Panc1 (cell line): ENCODE measurements at regions not wholly inside any gene's neighbourhood (a gene's known extent, or its start where the extent isn't known, plus 50 kb on each side); places are given as distances from the start of the nearest gene placed in this dataset.
"Not testable (repeated sequence)": the region's sequence is repeated elsewhere in the genome, so short reads cannot be mapped to it uniquely, and the experiment has no call there.

Experiments
- ATAC-seq: fragments of 200-7000 bp; cut with Tn5 transposase; 2 replicates; pipeline ENCODE4 v1.9.1; 2020; ENCODE audit warnings: mild to moderate bottlenecking, moderate library complexity
- BruUV-seq: library from RNA; stranded (reverse); fragments of 400-500 nt; replicated peaks from 2 replicates; lab custom pipeline; 2021; lab: Mats Ljungman, UMichigan
- CTCF ChIA-PET: fragments of 300-600 bp; sonication (Branson Sonifier 250); formaldehyde crosslinking; loops from one replicate; lab custom pipeline; 2022; ENCODE audit warnings: antibody characterized with exemption; lab: Charles Lee
- POLR2A ChIA-PET: fragments of 300-600 bp; sonication (Branson Sonifier 250); formaldehyde crosslinking; loops from one replicate; lab custom pipeline; 2022; ENCODE audit warnings: antibody characterized with exemption; lab: Charles Lee
- DNase-seq: peaks from one replicate; pipeline ENCODE4 v3.0.0-alpha.2; 2010; ENCODE audit warnings: low read depth, low spot score
- H3K27ac ChIP-seq: 2 replicates; pipeline ENCODE4 v1.5.1; 2011; ENCODE audit warnings: mild to moderate bottlenecking, low read length, inconsistent platforms
- H3K27me3 ChIP-seq: fragments of 200-500 bp; sonication (Bioruptor generic); 2 replicates; pipeline ENCODE4 v1.6.0; 2014; ENCODE audit warnings: low read length, inconsistent platforms; ENCODE audit not compliant: control insufficient read depth, insufficient read depth
- H3K36me3 ChIP-seq: fragments of 200-500 bp; sonication (Bioruptor generic); 2 replicates; pipeline ENCODE4 v1.5.1; 2014; ENCODE audit warnings: inconsistent platforms, mild to moderate bottlenecking, low read length, moderate library complexity; ENCODE audit not compliant: control insufficient read depth, insufficient read depth
- H3K4me1 ChIP-seq: 2 replicates; pipeline ENCODE4 v1.5.1; 2011; ENCODE audit warnings: inconsistent platforms, mild to moderate bottlenecking, low read length, moderate library complexity; ENCODE audit not compliant: control insufficient read depth, insufficient read depth
- H3K4me3 ChIP-seq, 2 experiments: 2 replicates each; pipeline ENCODE4 v1.5.1; 2011 to 2012; ENCODE audit warnings: low read depth in 2 of 2, low read length in 2 of 2, mild to moderate bottlenecking in 2 of 2, inconsistent platforms in 1 of 2, moderate library complexity in 1 of 2
- H3K9me3 ChIP-seq: fragments of 200-500 bp; sonication (Bioruptor generic); 2 replicates; pipeline ENCODE4 v1.5.1; 2014; ENCODE audit warnings: low read depth, mild to moderate bottlenecking, inconsistent platforms, low read length, moderate library complexity; ENCODE audit not compliant: control insufficient read depth, insufficient read depth
- POLR2AphosphoS5 ChIP-seq: IDR thresholded peaks from 2 replicates; pipeline ENCODE4 v1.6.1; 2012; ENCODE audit warnings: mild to moderate bottlenecking, low read depth, low read length, moderate library complexity
- SIN3A ChIP-seq: IDR thresholded peaks from 2 replicates; pipeline ENCODE4 v1.6.1; 2012; ENCODE audit warnings: low read depth, mild to moderate bottlenecking, low read length, moderate library complexity, borderline replicate concordance; ENCODE audit not compliant: insufficient read depth
- TCF7L2 ChIP-seq: IDR thresholded peaks from 2 replicates; pipeline ENCODE4 v1.6.1; 2011; ENCODE audit warnings: mild to moderate bottlenecking, low read depth, low read length, inconsistent platforms
- in situ Hi-C: cut with HindIII; loops from 2 replicates; pipeline ENCODE4 v1.10.0; 2016; ENCODE audit warnings: low sequenced_read_pairs, low pct_unique_long_range_greater_than_20kb
- intact Hi-C: fragments of 100-400 bp; cut with micrococcal nuclease; formaldehyde crosslinking; loops from one replicate; pipeline ENCODE4 v1.10.0; 2022; ENCODE audit not compliant: unreplicated experiment
- TF ChIP-seq, protein P1 (sequence below), 2 experiments: IDR thresholded peaks; 2 replicates each; pipeline ENCODE4 v1.6.1; 2011 to 2012; ENCODE audit warnings: low read depth in 2 of 2, control low read depth in 1 of 2, low read length in 1 of 2, mild to moderate bottlenecking in 1 of 2, moderate library complexity in 1 of 2; ENCODE audit not compliant: insufficient read depth in 1 of 2
- TF ChIP-seq, protein P2 (sequence below): fragments of 450-650 bp; IDR thresholded peaks from 2 replicates; pipeline ENCODE4 v1.5.1; 2017; ENCODE audit warnings: mild to moderate bottlenecking

- no peak for TF ChIP-seq TCF7L2
- TF ChIP-seq, protein P1, sequence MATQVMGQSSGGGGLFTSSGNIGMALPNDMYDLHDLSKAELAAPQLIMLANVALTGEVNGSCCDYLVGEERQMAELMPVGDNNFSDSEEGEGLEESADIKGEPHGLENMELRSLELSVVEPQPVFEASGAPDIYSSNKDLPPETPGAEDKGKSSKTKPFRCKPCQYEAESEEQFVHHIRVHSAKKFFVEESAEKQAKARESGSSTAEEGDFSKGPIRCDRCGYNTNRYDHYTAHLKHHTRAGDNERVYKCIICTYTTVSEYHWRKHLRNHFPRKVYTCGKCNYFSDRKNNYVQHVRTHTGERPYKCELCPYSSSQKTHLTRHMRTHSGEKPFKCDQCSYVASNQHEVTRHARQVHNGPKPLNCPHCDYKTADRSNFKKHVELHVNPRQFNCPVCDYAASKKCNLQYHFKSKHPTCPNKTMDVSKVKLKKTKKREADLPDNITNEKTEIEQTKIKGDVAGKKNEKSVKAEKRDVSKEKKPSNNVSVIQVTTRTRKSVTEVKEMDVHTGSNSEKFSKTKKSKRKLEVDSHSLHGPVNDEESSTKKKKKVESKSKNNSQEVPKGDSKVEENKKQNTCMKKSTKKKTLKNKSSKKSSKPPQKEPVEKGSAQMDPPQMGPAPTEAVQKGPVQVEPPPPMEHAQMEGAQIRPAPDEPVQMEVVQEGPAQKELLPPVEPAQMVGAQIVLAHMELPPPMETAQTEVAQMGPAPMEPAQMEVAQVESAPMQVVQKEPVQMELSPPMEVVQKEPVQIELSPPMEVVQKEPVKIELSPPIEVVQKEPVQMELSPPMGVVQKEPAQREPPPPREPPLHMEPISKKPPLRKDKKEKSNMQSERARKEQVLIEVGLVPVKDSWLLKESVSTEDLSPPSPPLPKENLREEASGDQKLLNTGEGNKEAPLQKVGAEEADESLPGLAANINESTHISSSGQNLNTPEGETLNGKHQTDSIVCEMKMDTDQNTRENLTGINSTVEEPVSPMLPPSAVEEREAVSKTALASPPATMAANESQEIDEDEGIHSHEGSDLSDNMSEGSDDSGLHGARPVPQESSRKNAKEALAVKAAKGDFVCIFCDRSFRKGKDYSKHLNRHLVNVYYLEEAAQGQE (IDR thresholded peaks at IDR 0.05; ENCODE audit: insufficient read depth in 1 of 2, low read depth in 2 of 2, low read length in 1 of 2) = no peak
- no peak for TF ChIP-seq SIN3A
- TF ChIP-seq, protein P2, sequence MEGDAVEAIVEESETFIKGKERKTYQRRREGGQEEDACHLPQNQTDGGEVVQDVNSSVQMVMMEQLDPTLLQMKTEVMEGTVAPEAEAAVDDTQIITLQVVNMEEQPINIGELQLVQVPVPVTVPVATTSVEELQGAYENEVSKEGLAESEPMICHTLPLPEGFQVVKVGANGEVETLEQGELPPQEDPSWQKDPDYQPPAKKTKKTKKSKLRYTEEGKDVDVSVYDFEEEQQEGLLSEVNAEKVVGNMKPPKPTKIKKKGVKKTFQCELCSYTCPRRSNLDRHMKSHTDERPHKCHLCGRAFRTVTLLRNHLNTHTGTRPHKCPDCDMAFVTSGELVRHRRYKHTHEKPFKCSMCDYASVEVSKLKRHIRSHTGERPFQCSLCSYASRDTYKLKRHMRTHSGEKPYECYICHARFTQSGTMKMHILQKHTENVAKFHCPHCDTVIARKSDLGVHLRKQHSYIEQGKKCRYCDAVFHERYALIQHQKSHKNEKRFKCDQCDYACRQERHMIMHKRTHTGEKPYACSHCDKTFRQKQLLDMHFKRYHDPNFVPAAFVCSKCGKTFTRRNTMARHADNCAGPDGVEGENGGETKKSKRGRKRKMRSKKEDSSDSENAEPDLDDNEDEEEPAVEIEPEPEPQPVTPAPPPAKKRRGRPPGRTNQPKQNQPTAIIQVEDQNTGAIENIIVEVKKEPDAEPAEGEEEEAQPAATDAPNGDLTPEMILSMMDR = no peak
- no peak for TF ChIP-seq POLR2AphosphoS5
- BruUV-seq = no TSS peak
- H3K4me3 ChIP-seq = no peak overlapping the region
- DNase-seq = no peak
- ChIA-PET CTCF (no interaction called here), POLR2A (no interaction called here)
- no peak overlapping the region for H3K27ac ChIP-seq
- in situ Hi-C loops = no loop called here
- H3K9me3 ChIP-seq = no peaks in the 10 kb centered on the region
- H3K4me1 ChIP-seq = no peaks in the 10 kb centered on the region
- no peaks in the 10 kb centered on the region for H3K27me3 ChIP-seq
- H3K36me3 ChIP-seq = no peaks in the 10 kb centered on the region
- no peak for ATAC-seq
- intact Hi-C loops = no loop called here
Observed at GRCh38 chr2:211014376-211014775, 458.0 kb downstream of the CPS1 start.

- POLR2A ChIA-PET = no interaction called here
- Histone ChIP-seq H3K27ac (no peak overlapping the region), H3K9me3 (no peaks in the 10 kb centered on the region), H3K4me1 (no peaks in the 10 kb centered on the region), H3K36me3 (no peaks in the 10 kb centered on the region), H3K4me3 (no peak overlapping the region), H3K27me3 (no peaks in the 10 kb centered on the region)
- in situ Hi-C loops = no loop called here
- CTCF ChIA-PET = no interaction called here
- TF ChIP-seq TCF7L2 (no peak), SIN3A (no peak), POLR2AphosphoS5 (no peak)
- TF ChIP-seq, protein P1 (IDR thresholded peaks at IDR 0.05; ENCODE audit: insufficient read depth in 1 of 2, low read depth in 2 of 2, low read length in 1 of 2) = no peak
- TF ChIP-seq, protein P2 = no peak
- DNase-seq = no peak
- ATAC-seq = no peak
- BruUV-seq = no TSS peak
- intact Hi-C loops = no loop called here
Observed at GRCh38 chr2:211014906-211015305, 458.5 kb downstream of the CPS1 start.

DNA sequence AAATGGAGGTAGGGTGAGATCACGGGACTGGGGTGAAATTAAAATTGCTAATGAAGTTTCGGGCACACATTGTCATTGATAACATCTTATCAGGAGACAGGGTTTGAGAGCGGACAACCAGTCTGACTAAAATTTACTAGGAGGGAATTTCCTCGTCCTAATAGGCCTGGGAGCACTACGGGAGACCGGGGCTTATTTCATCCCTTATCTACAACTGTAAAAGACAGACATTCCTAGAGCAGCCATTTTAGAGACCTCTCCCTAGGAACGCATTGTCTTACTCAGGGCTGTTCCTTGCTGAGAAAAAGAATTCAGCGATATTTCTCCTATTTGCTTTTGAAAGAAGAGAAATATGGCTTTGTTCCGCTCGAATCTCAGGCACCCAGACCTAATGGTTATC lies 468.7 kb downstream of the CPS1 start:
- H3K27me3 ChIP-seq, intact Hi-C loops, H3K9me3 ChIP-seq, ATAC-seq, POLR2A ChIA-PET, H3K27ac ChIP-seq, DNase-seq, H3K4me3 ChIP-seq, H3K36me3 ChIP-seq, H3K4me1 ChIP-seq, CTCF ChIA-PET, BruUV-seq, in situ Hi-C loops: not testable (repeated sequence)
